Peyer's patch (tissue), 4 donors: ENCODE measurements at regions not wholly inside any gene's neighbourhood (a gene's known extent, or its start where the extent isn't known, plus 50 kb on each side); places are given as distances from the start of the nearest gene placed in this dataset.

Experiments used
- CTCF ChIP-seq, 6 experiments: fragments of 450-650 bp in 4 of 6; fragments of 200-600 bp in 2 of 6; sonication (generic) in 1 of 6; IDR thresholded peaks; one replicate each; pipeline ENCODE4 v1.5.1; 2017 to 2019; ENCODE audit warnings: antibody characterized with exemption in 6 of 6, mild to moderate bottlenecking in 3 of 6, moderate library complexity in 1 of 6
- POLR2A ChIP-seq, 2 donors: fragments of 450-650 bp; IDR thresholded peaks; one replicate each; pipeline ENCODE4 v1.5.1; 2017; ENCODE audit warnings: antibody characterized with exemption in 2 of 2, mild to moderate bottlenecking in 2 of 2, moderate library complexity in 2 of 2

GRCh38 chr16:59522826-59523225, 788.7 kb upstream of the GOT2 start:
- no peak for TF ChIP-seq CTCF (IDR thresholded peaks at IDR 0.05)
- no peak for TF ChIP-seq POLR2A (IDR thresholded peaks at IDR 0.05)
